HG03175 (cell line): ENCODE measurements at regions not wholly inside any gene's neighbourhood (a gene's known extent, or its start where the extent isn't known, plus 50 kb on each side); places are given as distances from the start of the nearest gene placed in this dataset.

Experiments
- ATAC-seq: cut with Tn5 transposase; IDR thresholded peaks from one replicate; pipeline ENCODE4 v1.9.1; 2021; ENCODE audit warnings: mild to moderate bottlenecking, moderate library complexity; ENCODE audit not compliant: unreplicated experiment

DNA sequence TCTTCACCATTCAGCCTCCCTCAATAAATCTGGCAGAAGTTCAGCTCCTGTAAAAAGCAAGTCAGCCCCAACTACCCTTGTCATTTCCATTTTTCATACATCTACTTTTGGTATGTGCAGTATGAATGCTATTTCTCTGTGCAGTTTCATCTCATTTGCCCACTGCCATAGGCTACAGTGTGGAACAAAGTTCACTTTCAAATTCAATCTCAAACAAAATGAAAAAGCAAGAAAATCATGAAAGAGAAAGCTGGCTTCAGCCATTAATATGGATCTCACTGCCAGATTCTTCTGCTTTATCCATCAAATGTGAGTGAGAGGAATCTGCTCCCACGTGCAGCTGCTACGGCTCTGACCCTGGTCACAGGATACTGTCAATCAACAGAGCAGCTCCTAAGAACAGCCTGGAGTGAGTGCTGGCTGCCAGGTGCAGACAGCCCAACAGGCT is 494.2 kb downstream of the ZNF608 start:
- no peak for ATAC-seq

- no peak for ATAC-seq
Observed at GRCh38 chr5:124245276-124245675, 501.2 kb downstream of the ZNF608 start.

DNA sequence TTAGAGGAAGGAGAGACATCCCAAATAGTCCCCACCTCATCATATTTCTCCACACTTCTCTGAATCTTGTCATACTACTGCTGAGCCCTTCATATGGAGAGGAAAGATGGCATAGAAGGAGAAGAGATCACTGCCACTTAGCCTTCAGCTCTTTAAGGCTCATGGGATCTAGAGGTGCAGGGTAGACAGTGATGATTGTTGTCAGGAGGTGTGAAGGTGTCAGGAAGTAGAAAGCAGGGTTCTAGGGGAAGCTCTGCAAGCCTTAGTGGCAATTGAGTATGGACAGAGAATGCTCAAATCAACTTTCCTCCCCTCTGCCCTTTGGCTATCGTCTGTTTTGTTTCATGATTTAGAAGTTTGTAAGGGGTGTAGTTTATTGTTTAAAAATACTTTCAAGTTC is 505.7 kb downstream of the ZNF608 start:
- ATAC-seq: no peak

- ATAC-seq: no peak
Observed at GRCh38 chr5:124239572-124239971, 506.9 kb downstream of the ZNF608 start.

- no peak for ATAC-seq
Observed at GRCh38 chr5:124238350-124238749, 508.1 kb downstream of the ZNF608 start.

GRCh38 chr5:124237206-124237695 is 509.2 kb downstream of the ZNF608 start:
- ATAC-seq: no peak

GRCh38 chr5:124236361-124237205 is 509.9 kb downstream of the ZNF608 start:
- ATAC-seq: no peak

GRCh38 chr5:124235576-124235975 is 510.9 kb downstream of the ZNF608 start:
- ATAC-seq: no peak

GRCh38 chr5:124234770-124235562 is 511.5 kb downstream of the ZNF608 start:
- ATAC-seq: no peak

- no peak for ATAC-seq
Observed at GRCh38 chr5:124234022-124234769, 512.2 kb downstream of the ZNF608 start.

- no peak for ATAC-seq
Observed at GRCh38 chr5:124232515-124232914, 513.9 kb downstream of the ZNF608 start.

DNA sequence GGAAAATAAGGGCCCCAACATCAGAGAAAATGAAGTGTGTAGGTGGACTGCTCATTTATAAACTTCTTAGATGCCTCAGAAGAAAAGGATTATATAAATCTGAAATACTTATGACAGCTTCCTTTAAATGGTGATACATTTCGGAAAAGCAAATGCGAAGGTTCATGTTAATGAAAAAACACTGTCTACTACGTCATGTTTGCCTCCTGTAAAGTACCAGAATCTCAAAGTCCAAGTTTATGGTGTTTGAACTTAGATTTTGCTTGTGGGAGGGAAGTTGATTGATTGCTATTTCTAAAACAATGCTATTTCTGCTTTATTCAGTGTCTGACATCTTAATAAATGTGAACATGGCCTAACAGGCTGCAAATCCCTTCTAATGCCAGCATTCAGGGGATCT is 514.6 kb downstream of the ZNF608 start:
- no peak for ATAC-seq

- no peak for ATAC-seq
Observed at GRCh38 chr5:124231230-124231629, 515.2 kb downstream of the ZNF608 start.

GRCh38 chr5:124230456-124230855 is 516.0 kb downstream of the ZNF608 start:
- no peak for ATAC-seq

DNA sequence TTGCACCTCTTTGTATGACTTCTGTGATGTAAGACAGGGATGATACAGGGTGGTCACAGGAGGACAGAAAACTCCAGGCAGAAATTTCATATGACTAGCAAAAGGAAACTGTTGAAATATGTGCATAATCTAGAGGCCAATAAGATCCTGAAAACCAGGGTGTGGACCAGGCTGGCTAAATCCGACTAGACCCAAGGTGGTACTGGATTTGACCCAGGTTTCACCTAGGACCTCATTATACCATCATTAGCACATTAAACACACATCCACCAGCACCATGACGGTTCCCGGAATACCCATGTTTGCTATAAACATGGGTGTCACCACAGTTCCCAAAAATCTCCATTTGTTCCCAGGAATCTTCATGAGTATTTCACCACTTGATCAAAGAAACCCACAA is 517.1 kb downstream of the ZNF608 start:
- ATAC-seq: no peak

DNA sequence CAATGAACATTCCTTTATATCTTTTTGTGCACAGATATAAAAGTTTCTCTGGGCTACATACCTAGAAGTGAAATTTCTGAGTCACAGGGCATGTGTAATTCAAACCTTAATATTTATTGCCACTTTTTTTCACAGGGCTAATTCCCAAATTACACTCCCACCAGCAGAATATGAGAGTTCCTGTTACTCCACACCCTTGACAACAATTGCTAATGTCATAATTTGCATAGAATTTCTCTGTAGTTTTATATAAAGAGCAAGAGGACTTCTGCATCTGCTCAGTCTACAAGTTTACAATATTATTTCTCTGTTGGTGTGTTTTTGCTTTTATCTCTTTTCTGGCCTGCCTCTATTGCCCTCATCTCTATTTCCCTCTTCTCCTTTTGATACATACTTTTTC is 518.5 kb downstream of the ZNF608 start:
- ATAC-seq: no peak

GRCh38 chr5:124220418-124220817 is 526.0 kb downstream of the ZNF608 start:
- no peak for ATAC-seq

DNA sequence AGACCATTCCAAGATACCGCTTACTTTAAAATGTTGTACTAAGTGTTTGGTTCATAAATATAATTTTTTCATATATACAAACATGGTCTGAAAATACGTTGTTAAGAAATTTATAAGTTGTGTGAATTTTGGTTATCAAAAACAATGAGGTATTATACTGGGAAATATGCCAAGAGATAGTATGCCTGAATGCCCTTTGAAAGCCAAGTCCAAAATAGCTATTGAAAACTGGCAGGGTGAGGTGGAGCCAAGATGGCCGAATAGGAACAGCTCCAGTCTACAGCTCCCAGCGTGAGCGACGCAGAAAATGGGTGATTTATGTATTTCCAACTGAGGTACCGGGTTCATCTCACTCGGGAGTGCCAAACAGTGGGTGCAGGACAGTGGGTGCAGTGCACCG is 533.5 kb downstream of the ZNF608 start:
- no peak for ATAC-seq

DNA sequence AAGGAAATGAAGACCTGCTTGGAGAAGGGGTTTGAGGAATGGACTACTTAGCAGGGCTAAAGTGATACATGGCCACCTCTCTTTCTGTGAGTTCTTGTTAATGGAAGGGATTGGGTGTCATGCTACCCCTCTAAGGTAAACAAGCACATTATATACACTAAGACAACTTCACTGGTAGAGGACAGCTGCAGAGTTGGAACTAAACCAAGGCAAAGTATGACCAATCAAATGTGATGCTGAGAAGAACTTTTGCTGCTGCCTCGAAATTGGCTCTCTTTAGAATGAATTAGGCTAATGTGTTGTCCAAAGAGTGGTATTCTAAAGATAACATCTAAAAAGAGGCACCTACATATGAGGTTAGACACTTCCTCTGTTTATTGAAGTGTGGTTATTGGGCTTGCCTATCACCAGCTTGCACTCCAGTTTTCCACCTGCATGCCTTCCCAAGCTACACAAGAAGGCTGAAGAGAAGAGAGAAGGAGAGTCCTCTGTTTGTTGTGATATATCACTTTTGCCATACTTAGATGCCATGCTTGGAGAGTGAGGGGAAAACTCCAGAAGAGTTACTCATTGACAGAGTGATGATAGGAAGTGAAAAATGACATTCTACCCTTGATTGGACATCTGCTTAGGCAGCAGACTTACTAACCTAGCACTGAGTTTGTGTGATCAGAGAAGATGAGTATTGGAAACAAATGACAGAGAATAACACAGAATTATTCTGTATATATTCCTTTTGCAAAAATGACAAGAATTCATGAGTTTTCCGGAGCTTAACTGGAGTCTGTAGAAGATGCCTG is 536.1 kb downstream of the ZNF608 start:
- no peak for ATAC-seq

DNA sequence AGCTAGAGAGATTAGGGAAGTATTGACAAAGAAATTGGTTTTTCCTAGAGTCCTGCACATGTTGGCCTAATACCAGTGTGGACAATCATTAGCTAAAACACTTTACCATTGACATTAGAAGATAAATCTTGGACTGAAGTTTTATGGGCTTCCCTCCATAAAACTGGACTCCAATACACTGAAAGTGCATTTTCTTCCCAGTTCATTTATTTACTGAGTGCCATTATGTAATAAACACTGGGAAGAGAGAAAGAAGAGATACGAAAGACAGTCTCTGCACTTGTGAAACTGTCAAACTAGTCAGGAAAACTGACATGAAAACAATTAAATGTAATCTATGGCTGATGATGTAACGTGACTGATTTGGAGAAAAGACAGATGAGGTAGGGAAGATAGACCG is 539.3 kb downstream of the ZNF608 start:
- ATAC-seq: no peak
